ENCODE measurements at regions not wholly inside any gene's neighbourhood (a gene's known extent, or its start where the extent isn't known, plus 50 kb on each side); places are given as distances from the start of the nearest gene placed in this dataset.

DNA sequence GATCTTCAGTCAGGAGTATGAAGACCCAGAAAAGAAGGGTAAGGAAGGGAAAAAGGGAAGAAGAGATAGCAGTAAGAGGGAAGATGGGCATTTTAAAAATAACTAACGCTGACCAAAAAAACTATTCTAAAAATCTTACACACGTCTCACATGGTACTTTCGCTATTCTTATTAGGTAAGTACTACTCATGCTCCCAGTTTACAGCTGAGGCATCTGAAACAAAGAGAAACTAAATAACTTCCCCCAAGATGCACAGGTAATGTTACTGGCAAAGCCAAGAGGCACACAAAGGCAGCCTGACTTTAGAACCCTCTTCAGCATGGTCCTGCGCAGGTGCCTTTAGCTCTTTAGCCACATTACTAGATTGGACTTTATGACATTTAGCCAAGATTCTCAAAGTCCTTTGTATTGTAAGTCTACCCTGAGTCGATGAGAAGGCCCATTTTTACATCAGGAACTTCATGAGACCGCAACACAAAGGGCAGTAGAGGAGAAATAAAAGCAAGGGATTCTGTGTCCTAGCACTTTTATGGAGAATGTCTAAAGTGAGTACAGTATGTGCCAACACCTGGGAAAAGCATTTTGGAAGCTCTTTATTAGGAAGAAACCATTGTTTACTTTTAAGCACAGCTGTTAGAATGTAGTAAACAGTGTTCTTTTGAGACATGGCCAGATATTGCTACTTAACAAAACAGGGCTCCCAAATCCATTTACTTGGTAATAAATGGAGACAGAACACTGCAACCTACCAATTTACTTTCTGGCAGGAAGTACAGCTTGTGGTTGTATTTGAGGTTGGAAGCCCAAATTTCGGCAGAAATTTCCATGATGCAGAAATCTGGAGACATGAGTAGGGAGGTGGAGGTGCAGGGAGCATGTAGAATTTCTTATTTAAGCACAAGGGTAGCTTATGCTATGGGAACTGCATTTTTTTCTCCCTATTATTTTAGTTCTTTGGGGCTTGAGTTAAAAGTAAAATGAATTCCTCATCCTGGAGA is 250.7 kb downstream of the KCTD12 start:
- no peak for DNase-seq (ENCODE audit: low read depth)
- no peak overlapping the region for H3K4me3 ChIP-seq (ENCODE audit: low read depth, low read length)
- TF ChIP-seq, protein P1, sequence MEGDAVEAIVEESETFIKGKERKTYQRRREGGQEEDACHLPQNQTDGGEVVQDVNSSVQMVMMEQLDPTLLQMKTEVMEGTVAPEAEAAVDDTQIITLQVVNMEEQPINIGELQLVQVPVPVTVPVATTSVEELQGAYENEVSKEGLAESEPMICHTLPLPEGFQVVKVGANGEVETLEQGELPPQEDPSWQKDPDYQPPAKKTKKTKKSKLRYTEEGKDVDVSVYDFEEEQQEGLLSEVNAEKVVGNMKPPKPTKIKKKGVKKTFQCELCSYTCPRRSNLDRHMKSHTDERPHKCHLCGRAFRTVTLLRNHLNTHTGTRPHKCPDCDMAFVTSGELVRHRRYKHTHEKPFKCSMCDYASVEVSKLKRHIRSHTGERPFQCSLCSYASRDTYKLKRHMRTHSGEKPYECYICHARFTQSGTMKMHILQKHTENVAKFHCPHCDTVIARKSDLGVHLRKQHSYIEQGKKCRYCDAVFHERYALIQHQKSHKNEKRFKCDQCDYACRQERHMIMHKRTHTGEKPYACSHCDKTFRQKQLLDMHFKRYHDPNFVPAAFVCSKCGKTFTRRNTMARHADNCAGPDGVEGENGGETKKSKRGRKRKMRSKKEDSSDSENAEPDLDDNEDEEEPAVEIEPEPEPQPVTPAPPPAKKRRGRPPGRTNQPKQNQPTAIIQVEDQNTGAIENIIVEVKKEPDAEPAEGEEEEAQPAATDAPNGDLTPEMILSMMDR (IDR thresholded peaks at IDR 0.05; ENCODE audit: low read depth, low read length, missing control alignments), result no peak

DNA sequence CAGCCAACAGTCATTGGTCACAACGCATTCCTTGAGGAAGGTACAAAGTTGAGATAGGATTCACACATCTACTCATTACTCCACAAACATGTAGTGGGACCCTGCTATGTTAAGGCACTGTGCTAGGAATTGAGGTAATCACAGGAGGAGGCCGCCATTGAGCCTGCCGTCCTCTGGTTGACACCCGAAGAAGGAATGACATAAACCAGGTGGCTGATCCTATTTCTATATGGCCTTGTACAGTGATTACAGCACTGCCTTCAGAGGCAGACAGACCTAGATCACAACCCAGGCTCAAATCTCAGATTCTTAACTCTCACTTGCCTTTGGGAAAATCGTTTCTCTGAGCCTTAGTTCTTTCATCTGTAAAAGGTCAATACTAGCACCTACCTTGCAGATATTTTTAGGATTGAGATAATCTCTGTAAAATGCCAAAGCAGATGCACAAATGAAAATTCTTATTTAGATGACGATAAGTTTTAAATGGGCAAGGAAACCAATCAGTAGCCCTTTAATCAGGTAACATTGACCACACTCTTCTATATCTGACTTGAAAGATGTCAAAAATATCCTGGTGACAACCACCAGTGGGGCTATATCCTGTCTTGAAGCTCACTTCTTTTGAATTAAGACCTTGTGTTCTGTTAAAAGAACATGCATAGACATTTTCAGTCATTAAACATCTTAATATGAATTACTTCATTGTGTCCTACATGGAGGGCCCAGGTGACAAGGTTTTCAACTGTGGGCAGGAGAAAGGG is 251.6 kb downstream of the KCTD12 start:
- no peak overlapping the region for H3K4me3 ChIP-seq (ENCODE audit: low read depth, low read length)
- TF ChIP-seq, protein P1 (IDR thresholded peaks at IDR 0.05; ENCODE audit: low read depth, low read length, missing control alignments), result no peak
- no peak for DNase-seq (ENCODE audit: low read depth)

DNA sequence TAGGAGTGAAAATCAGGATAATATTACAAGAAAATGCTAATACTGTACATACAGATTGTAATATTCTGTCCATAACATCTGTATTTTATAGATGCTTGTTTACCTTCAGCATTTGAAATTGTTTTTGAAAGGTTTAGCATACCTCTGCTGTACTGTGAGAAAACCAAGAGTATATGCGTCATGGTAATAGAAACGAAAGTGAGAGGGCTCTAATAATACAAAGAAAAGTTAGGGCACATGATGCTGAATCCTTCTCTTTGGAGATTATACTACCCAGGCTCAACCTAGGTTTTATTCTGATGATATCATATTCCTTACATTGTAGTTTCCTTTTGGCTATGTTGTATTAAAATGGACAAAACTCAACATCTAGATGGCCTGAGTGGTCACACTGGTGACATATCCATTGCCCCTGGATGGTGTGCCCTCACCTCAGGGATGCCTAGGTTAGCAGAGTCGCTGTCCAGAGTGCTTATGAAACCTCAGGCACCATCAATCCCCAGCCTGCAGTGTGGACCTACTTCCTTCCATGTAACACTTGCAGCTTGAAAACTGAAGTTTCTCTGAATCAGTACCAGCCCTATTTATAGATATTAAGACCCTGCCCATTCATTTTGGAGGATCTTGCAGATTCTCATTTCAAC is 253.7 kb downstream of the KCTD12 start:
- DNase-seq (ENCODE audit: low read depth), result no peak
- H3K4me3 ChIP-seq (ENCODE audit: low read depth, low read length), result no peak overlapping the region
- TF ChIP-seq, protein P1 (IDR thresholded peaks at IDR 0.05; ENCODE audit: low read depth, low read length, missing control alignments), result no peak

DNA sequence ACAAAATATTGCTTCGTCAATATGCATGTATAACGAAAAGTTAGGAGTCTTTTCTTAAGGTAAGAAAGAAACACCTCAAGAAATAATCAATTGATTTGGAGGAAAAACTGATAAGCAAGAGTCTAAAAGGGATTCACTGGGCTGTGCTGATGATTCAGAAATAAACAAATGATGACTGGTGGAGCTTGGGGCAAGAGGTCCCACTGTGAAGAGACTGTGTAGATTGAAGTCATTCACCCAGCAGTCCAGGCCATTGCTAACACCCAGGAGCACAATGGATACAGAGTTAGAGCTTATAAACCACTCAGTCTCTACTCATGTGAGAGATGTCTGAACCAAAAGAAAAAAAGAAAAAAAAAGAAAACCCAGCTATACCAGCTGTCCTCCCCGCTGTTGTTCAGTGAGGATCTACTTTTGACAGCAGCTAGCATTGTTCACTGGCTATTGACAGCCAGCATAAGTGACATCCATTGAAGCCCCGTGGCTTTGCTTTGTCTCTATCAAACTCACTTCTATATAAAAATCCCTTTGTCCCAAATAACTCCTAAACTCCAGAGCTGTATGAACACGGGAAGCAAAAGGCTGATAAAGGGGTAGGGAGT is 255.5 kb downstream of the KCTD12 start:
- no peak for DNase-seq (ENCODE audit: low read depth)
- H3K4me3 ChIP-seq (ENCODE audit: low read depth, low read length), result no peak overlapping the region
- TF ChIP-seq, protein P1 (IDR thresholded peaks at IDR 0.05; ENCODE audit: low read depth, low read length, missing control alignments), result no peak

DNA sequence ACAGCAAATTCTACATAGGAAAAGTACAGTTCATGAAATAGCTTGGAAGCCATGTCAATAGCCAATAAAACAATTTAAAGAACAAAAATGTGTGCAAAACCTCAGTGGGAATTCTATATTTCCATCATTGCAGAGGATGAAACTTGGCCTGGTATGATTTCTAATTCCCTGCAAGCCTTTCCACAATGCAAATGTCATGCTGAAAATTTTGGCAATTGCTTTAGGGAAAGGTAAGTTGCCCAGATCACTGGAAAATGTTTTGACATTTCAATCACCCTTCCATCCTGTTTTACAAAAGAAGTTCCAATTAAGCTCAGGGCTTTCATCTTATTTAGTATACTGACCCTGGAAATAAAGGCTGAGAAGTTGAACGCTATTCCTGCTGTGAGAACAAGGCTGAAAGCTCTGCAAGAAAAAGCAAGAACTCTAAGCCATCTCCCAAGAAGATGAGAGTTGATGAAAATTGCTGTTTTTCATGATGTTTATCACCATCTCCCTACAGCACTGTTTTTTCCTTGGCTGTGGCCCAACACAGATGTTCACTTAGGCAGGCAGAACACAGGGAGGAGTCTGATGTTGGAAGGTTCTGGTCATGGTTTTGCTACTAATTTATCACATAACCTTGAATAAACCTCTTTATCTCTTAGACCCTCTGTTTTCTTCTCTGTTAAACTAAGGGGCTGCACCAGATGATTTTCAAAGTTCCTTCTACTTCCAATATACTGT is 263.7 kb downstream of the KCTD12 start:
- H3K4me3 ChIP-seq (ENCODE audit: low read depth, low read length), result no peak overlapping the region
- TF ChIP-seq, protein P1 (IDR thresholded peaks at IDR 0.05; ENCODE audit: low read depth, low read length, missing control alignments), result no peak
- no peak for DNase-seq (ENCODE audit: low read depth)

DNA sequence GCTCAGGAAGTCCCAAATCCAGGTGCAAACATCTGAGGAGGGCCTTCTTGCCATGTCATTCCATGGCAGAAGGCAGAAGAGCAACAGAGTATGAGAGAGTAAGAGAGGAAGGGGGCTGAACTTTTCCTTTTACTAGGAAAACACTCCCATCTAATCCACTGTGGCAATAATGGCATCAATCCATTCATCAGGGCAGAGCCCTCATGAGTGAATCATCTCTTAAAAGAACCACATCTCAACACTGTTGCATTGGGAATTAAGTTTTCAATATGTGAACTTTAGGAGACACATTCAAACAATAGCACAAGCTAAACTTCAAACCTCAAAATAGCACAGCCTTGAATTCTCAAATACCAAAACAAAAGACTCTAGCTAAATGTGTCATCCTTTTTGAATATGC is 264.5 kb downstream of the KCTD12 start:
- H3K4me3 ChIP-seq (ENCODE audit: low read depth, low read length), result no peak overlapping the region
- DNase-seq (ENCODE audit: low read depth), result no peak
- TF ChIP-seq, protein P1 (IDR thresholded peaks at IDR 0.05; ENCODE audit: low read depth, low read length, missing control alignments), result no peak
